ENCODE measurements at regions not wholly inside any gene's neighbourhood (a gene's known extent, or its start where the extent isn't known, plus 50 kb on each side); places are given as distances from the start of the nearest gene placed in this dataset.

- DNase-seq (ENCODE audit: low read depth), result no peak
- no peak overlapping the region for H3K4me3 ChIP-seq (ENCODE audit: low read depth, low read length)
- no peak for TF ChIP-seq CTCF (IDR thresholded peaks at IDR 0.05; ENCODE audit: insufficient read depth, low read length, poor library complexity, severe bottlenecking)
- H3K36me3 ChIP-seq (ENCODE audit: control insufficient read depth, insufficient read depth, low read length), result no peaks in the 10 kb centered on the region
- no peaks in the 10 kb centered on the region for H3K27me3 ChIP-seq (ENCODE audit: control insufficient read depth, insufficient read depth, low read length)
Observed at GRCh38 chr13:82259284-82259683, 1623.0 kb downstream of the SLITRK1 start.

- H3K27me3 ChIP-seq (ENCODE audit: control insufficient read depth, insufficient read depth, low read length), result no peaks in the 10 kb centered on the region
- H3K4me3 ChIP-seq (ENCODE audit: low read depth, low read length), result no peak overlapping the region
- no peaks in the 10 kb centered on the region for H3K36me3 ChIP-seq (ENCODE audit: control insufficient read depth, insufficient read depth, low read length)
- DNase-seq (ENCODE audit: low read depth), result no peak
- TF ChIP-seq CTCF (IDR thresholded peaks at IDR 0.05; ENCODE audit: insufficient read depth, low read length, poor library complexity, severe bottlenecking), result no peak
Observed at GRCh38 chr13:82257790-82258507, 1624.3 kb downstream of the SLITRK1 start.

GRCh38 chr13:82248762-82249161, 1633.5 kb downstream of the SLITRK1 start:
- no peak overlapping the region for H3K4me3 ChIP-seq (ENCODE audit: low read depth, low read length)
- H3K27me3 ChIP-seq (ENCODE audit: control insufficient read depth, insufficient read depth, low read length), result no peaks in the 10 kb centered on the region
- no peaks in the 10 kb centered on the region for H3K36me3 ChIP-seq (ENCODE audit: control insufficient read depth, insufficient read depth, low read length)
- TF ChIP-seq CTCF (IDR thresholded peaks at IDR 0.05; ENCODE audit: insufficient read depth, low read length, poor library complexity, severe bottlenecking), result no peak
- no peak for DNase-seq (ENCODE audit: low read depth)

GRCh38 chr13:82245860-82246259, 1636.4 kb downstream of the SLITRK1 start:
- no peak overlapping the region for H3K4me3 ChIP-seq (ENCODE audit: low read depth, low read length)
- TF ChIP-seq CTCF (IDR thresholded peaks at IDR 0.05; ENCODE audit: insufficient read depth, low read length, poor library complexity, severe bottlenecking), result no peak

GRCh38 chr13:82224806-82225205, 1657.5 kb downstream of the SLITRK1 start:
- no peak overlapping the region for H3K4me3 ChIP-seq (ENCODE audit: low read depth, low read length)
- H3K27me3 ChIP-seq (ENCODE audit: control insufficient read depth, insufficient read depth, low read length), result no peaks in the 10 kb centered on the region
- H3K36me3 ChIP-seq (ENCODE audit: control insufficient read depth, insufficient read depth, low read length), result no peaks in the 10 kb centered on the region
- DNase-seq (ENCODE audit: low read depth), result no peak
- TF ChIP-seq CTCF (IDR thresholded peaks at IDR 0.05; ENCODE audit: insufficient read depth, low read length, poor library complexity, severe bottlenecking), result no peak

More at GRCh38 chr13:82245860-82246259, 1636.4 kb downstream of the SLITRK1 start:
- no peaks in the 10 kb centered on the region for H3K36me3 ChIP-seq (ENCODE audit: control insufficient read depth, insufficient read depth, low read length)
- no peaks in the 10 kb centered on the region for H3K27me3 ChIP-seq (ENCODE audit: control insufficient read depth, insufficient read depth, low read length)
- no peak for DNase-seq (ENCODE audit: low read depth)

GRCh38 chr13:82221621-82222020, 1660.7 kb downstream of the SLITRK1 start:
- DNase-seq (ENCODE audit: low read depth), result no peak
- no peaks in the 10 kb centered on the region for H3K36me3 ChIP-seq (ENCODE audit: control insufficient read depth, insufficient read depth, low read length)
- TF ChIP-seq CTCF (IDR thresholded peaks at IDR 0.05; ENCODE audit: insufficient read depth, low read length, poor library complexity, severe bottlenecking), result no peak
- no peaks in the 10 kb centered on the region for H3K27me3 ChIP-seq (ENCODE audit: control insufficient read depth, insufficient read depth, low read length)
- H3K4me3 ChIP-seq (ENCODE audit: low read depth, low read length), result no peak overlapping the region
